Pancreas (tissue), 10 donors: ENCODE measurements at regions not wholly inside any gene's neighbourhood (a gene's known extent, or its start where the extent isn't known, plus 50 kb on each side); places are given as distances from the start of the nearest gene placed in this dataset.

Experiments
- ATAC-seq, 4 donors: fragments of 200-7000 bp; cut with Tn5 transposase; one replicate each; pipeline versions ENCODE4 v1.8.0 to v1.9.1; 2020; ENCODE audit warnings: mild to moderate bottlenecking in 4 of 4, moderate library complexity in 4 of 4
- DNase-seq, 6 donors: peaks; one replicate each; pipeline ENCODE4 v3.0.0-alpha.2; 2020
- FAIRE-seq: peaks from 2 replicates; lab custom pipeline; 2012; peaks lifted over from hg19 to GRCh38; lab: Jason Lieb, UNC
- H3K27ac ChIP-seq, 4 donors: fragments of 200-600 bp; sonication (generic); 1 replicate in 3 of 4; 2 replicates in 1 of 4; pipeline versions ENCODE4 v1.5.0 to v1.8.0; 2020
- H3K27me3 ChIP-seq, 4 donors: fragments of 200-600 bp; one replicate each; pipeline ENCODE4 v1.8.0; 2021
- H3K36me3 ChIP-seq, 3 donors: fragments of 200-600 bp; sonication (generic) in 1 of 3; one replicate each; pipeline versions ENCODE4 v1.5.0 to v1.8.0; 2020 to 2021
- H3K4me1 ChIP-seq, 3 donors: fragments of 200-600 bp; one replicate each; pipeline ENCODE4 v1.8.0; 2021
- H3K4me3 ChIP-seq, 4 donors: fragments of 200-600 bp; sonication (generic) in 2 of 4; one replicate each; pipeline versions ENCODE4 v1.5.0 to v1.8.0; 2020 to 2021
- H3K9me3 ChIP-seq, 4 donors: fragments of 200-600 bp; one replicate each; pipeline ENCODE4 v1.8.0; 2021
- WGBS, 2 donors: extraction: QIAGEN DNeasy Blood & Tissue Kit; methylation state at CpG; one replicate each; pipeline ENCODE4 v1.1.7; 2013; 5-methylcytosine and 5-hydroxymethylcytosine counted together
- intact Hi-C, 3 donors: fragments of 100-400 bp; cut with DNase I; formaldehyde crosslinking; loops; one replicate each; pipeline versions ENCODE4 v1.11.1 to v1.14.2; 2022
- TF ChIP-seq, protein P1 (sequence below), 4 donors: fragments of 200-600 bp; sonication (generic) in 3 of 4; IDR thresholded peaks; one replicate each; pipeline versions ENCODE4 v1.5.0 to v1.8.0; 2021; ENCODE audit warnings: antibody characterized with exemption in 4 of 4
- donor health status: healthy with polysubstance abuse.
- donor health status: DM: no; HTN: no; CAD: no; lungs with moderate emphysema.
- donor health status: DM: no; HTN: no; CAD: no.
- donor health status: control.
- donor health status: control.
- donor health status: Bipolar disorder and iron deficiency.
- donor health status: DM: yes; HTN: yes; CAD: no.
- donor health status: DM: no; HTN: no; CAD: no.
- donor health status: DM: no; HTN: no; CAD: no.
- donor health status: DM: yes; HTN: yes; CAD: no.

DNA sequence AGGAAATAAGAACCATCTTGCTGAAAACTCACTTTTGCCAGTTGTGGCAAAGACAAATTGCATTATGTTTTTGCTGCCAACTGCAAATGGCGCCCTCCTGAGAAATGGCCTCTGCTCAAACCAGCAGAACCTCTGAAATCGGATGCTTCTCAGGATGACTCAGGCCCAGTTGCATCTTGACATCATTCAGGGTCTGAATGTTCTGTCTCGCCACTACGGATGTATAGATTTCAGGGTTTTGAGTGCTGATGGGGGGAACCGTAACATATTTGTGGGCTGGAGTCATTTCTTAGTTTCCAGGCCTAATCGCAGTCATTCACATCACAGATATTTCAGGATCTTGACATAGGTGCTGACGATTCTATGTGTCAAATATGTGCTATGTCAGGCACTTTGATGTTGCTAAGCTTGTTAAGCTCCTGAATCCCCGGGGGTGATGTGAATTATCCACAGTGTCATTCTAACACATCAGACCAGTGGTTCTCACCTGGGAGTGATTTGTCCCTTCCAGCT is 207.1 kb downstream of the NFATC2 start:
- H3K4me1 ChIP-seq = no peaks in the 10 kb centered on the region
- intact Hi-C loops = no loop called here
- no peak for ATAC-seq
- no peaks in the 10 kb centered on the region for H3K36me3 ChIP-seq
- FAIRE-seq = no peak
- H3K4me3 ChIP-seq = no peak overlapping the region
- no peaks in the 10 kb centered on the region for H3K27me3 ChIP-seq
- no peak overlapping the region for H3K27ac ChIP-seq
- H3K9me3 ChIP-seq = no peaks in the 10 kb centered on the region
- no peak for DNase-seq
- 63 to 70% methylated on average over 8 of the region's 8 CpGs for WGBS, 2 donors
- TF ChIP-seq, protein P1, sequence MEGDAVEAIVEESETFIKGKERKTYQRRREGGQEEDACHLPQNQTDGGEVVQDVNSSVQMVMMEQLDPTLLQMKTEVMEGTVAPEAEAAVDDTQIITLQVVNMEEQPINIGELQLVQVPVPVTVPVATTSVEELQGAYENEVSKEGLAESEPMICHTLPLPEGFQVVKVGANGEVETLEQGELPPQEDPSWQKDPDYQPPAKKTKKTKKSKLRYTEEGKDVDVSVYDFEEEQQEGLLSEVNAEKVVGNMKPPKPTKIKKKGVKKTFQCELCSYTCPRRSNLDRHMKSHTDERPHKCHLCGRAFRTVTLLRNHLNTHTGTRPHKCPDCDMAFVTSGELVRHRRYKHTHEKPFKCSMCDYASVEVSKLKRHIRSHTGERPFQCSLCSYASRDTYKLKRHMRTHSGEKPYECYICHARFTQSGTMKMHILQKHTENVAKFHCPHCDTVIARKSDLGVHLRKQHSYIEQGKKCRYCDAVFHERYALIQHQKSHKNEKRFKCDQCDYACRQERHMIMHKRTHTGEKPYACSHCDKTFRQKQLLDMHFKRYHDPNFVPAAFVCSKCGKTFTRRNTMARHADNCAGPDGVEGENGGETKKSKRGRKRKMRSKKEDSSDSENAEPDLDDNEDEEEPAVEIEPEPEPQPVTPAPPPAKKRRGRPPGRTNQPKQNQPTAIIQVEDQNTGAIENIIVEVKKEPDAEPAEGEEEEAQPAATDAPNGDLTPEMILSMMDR (IDR thresholded peaks at IDR 0.05) = no peak

DNA sequence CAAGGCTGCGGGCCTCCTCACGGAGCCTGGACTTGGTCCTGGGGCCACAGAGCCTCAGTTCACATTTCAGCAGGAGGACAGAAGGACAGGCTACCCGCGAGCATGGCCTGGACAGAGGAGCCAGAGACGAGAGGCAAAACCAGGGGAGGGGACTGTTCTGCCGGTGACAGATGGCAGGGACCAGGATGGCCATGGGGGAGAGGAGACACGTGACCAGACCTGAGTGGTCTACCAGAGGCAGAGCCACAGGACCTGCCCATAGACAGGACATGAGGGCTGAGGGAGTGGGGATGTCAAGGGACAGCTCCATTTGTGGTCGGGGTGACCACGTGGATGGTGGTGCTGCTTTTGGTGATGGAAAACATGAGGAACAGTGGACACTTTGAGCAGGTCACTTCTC is 207.9 kb downstream of the NFATC2 start:
- no peaks in the 10 kb centered on the region for H3K9me3 ChIP-seq

DNA sequence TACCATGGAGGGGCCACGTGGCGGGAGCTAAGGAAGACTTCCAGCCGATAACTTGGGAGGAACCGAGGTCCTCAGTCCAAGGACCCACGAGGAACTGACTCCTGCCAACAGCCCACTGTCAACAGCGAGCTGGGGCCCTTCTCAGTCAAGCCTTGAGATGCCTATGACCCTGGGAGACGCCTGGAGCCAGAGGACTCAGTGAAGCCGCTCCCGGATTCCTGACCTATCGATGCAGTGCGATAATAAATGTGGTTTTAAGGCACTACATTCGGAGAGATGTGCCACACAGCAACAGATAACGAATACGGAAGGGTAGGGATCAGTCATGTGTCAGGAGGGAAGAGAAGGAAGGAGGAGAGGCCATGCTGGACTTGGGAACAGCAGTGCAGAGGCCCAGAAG is 208.5 kb downstream of the NFATC2 start:
- Histone ChIP-seq H3K4me3 (no peak overlapping the region), H3K4me1 (no peaks in the 10 kb centered on the region), H3K36me3 (no peaks in the 10 kb centered on the region), H3K9me3 (no peaks in the 10 kb centered on the region), H3K27ac (no peak overlapping the region), H3K27me3 (no peaks in the 10 kb centered on the region)
- intact Hi-C loops = no loop called here
- FAIRE-seq (no peak), ATAC-seq (no peak), DNase-seq (no peak)
- TF ChIP-seq, protein P1 (IDR thresholded peaks at IDR 0.05) = no peak
- WGBS, 2 donors = 78 to 83% methylated on average over 14 of the region's 14 CpGs

More for the DNA sequence above, 207.9 kb downstream of the NFATC2 start:
- Histone ChIP-seq H3K36me3 (no peaks in the 10 kb centered on the region), H3K4me1 (no peaks in the 10 kb centered on the region), H3K27ac (no peak overlapping the region), H3K4me3 (no peak overlapping the region), H3K27me3 (no peaks in the 10 kb centered on the region)
- 71 to 78% methylated on average over 9 of the region's 9 CpGs for WGBS, 2 donors
- FAIRE-seq = no peak
- no peak for ATAC-seq
- no peak for DNase-seq
- intact Hi-C loops = no loop called here
- TF ChIP-seq, protein P1 (IDR thresholded peaks at IDR 0.05) = no peak

DNA sequence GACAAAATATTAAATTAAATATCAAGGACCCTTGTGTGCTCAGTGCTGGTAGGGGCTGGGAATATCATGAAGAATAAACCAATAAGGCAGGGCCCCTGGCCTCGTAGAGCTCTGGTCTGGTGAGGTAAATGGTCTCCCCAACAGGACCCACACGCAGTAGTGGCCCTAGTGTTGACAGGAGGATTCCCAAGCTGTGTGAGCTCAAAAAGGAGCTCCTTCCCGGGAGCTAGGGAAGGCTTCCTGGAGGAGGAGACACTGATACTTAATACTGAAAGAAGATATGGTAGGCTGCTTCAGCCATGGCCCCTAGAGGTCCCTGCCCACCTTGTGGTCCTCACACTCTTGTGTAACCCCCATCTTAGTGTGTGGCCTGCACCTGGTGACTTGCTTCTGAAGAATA is 209.1 kb downstream of the NFATC2 start:
- no peak for FAIRE-seq

DNA sequence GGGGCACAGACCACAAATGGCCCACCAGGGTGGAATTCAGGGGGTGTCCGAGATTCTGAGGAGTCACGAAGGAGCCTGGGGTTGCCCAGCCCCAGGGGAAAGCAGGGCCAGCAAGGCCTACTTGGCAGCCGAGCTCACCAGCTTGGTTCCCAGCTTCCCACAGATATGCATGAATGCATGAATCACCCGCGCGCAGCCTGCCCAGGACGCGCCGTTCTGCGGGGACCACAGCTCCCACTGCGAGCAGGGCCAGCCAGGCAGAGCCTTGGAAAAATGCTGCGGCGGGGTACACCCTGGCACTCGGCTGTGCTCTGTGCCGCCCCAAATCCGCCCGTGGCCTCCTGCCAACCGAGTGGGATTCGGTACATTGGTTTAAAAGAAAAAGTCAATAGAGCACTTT is 211.0 kb downstream of the NFATC2 start:
- TF ChIP-seq, protein P1 (IDR thresholded peaks at IDR 0.05) = no peak
- intact Hi-C loops = no loop called here
- ATAC-seq = no peak

More for the DNA sequence above, 209.1 kb downstream of the NFATC2 start:
- 65 to 68% methylated on average over 3 of the region's 3 CpGs for WGBS, 2 donors
- H3K9me3 ChIP-seq = no peaks in the 10 kb centered on the region
- H3K4me1 ChIP-seq = no peaks in the 10 kb centered on the region
- intact Hi-C loops = no loop called here
- H3K36me3 ChIP-seq = no peaks in the 10 kb centered on the region
- H3K27ac ChIP-seq = no peak overlapping the region
- ATAC-seq (no peak), DNase-seq (no peak)
- H3K27me3 ChIP-seq = no peaks in the 10 kb centered on the region
- no peak overlapping the region for H3K4me3 ChIP-seq
- TF ChIP-seq, protein P1 (IDR thresholded peaks at IDR 0.05) = no peak

More for the DNA sequence above, 211.0 kb downstream of the NFATC2 start:
- Histone ChIP-seq H3K27ac (no peak overlapping the region), H3K4me1 (no peaks in the 10 kb centered on the region), H3K36me3 (no peaks in the 10 kb centered on the region), H3K4me3 (no peak overlapping the region), H3K27me3 (no peaks in the 10 kb centered on the region), H3K9me3 (no peaks in the 10 kb centered on the region)
- FAIRE-seq (no peak), DNase-seq (no peak)
- 79 to 80% methylated on average over 19 of the region's 19 CpGs for WGBS, 2 donors
